ENCODE measurements at regions not wholly inside any gene's neighbourhood (a gene's known extent, or its start where the extent isn't known, plus 50 kb on each side); places are given as distances from the start of the nearest gene placed in this dataset.
"Not testable (repeated sequence)": the region's sequence is repeated elsewhere in the genome, so short reads cannot be mapped to it uniquely, and the experiment has no call there.

DNA sequence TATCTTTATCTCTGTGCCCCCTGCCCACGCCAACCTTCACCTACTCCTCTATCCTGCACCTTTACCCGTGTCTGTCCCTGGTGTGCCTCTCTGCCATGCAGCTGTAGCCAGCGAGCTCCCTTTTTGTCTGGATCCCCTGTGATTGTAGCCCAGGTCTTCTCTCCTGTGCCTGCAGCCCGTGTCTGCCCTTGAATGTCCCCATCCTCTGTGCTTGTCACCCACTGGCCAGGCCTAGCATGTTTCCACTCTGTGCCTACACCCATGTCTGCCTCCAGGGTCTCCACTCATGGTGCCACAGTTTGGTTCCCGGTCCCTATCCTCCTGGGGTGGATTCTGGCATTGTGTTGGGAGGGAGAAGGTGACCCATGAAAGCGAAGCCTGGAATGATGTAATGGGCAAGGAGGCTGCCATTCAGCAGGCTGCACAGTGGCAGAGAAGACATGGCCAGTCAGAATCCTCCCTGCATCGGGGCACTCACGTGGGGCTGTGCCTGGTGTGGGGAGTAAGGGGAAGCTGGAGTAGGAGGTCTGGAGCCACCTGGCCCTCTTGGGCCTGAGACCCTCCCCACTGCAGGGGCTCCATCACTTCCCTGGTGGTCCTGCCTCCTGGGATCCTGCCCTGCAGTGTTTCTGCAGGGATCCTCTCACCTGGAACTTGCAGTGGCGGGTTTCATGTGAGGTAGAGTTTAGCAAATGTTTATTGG, 101.0 kb downstream of the GOSR1 start:
- H3K27ac Mint-ChIP-seq; H3K4me3 Mint-ChIP-seq; H3K9me3 Mint-ChIP-seq; H3K4me1 Mint-ChIP-seq (ENCODE audit: low read depth); H3K36me3 Mint-ChIP-seq (ENCODE audit: low read depth); intact Hi-C loops (cut with micrococcal nuclease); H3K27me3 Mint-ChIP-seq (ENCODE audit: low read depth); CTCF ChIA-PET; DNase-seq: not testable (repeated sequence)
